Nephron (organoid): ENCODE measurements at regions not wholly inside any gene's neighbourhood (a gene's known extent, or its start where the extent isn't known, plus 50 kb on each side); places are given as distances from the start of the nearest gene placed in this dataset.

ENCODE experiments used
- H3K27ac Mint-ChIP-seq, 3 experiments: 2 replicates each; pipeline ENCODE4 v1.8.0; 2020; ENCODE audit warnings: mixed read lengths in 3 of 3, mild to moderate bottlenecking in 2 of 3, moderate library complexity in 1 of 3
- H3K27me3 Mint-ChIP-seq: 2 replicates; pipeline ENCODE4 v1.8.0; 2021; ENCODE audit warnings: low read depth, mild to moderate bottlenecking, moderate library complexity, mixed read lengths
- H3K36me3 Mint-ChIP-seq: 2 replicates; pipeline ENCODE4 v1.8.0; 2020; ENCODE audit warnings: low read depth, mixed read lengths
- H3K4me1 Mint-ChIP-seq: 2 replicates; pipeline ENCODE4 v1.8.0; 2020; ENCODE audit warnings: mixed read lengths
- H3K4me3 Mint-ChIP-seq, 3 experiments: 2 replicates each; pipeline ENCODE4 v1.8.0; 2020; ENCODE audit warnings: mild to moderate bottlenecking in 3 of 3, mixed read lengths in 3 of 3, moderate library complexity in 2 of 3
- H3K9me3 Mint-ChIP-seq: 2 replicates; pipeline ENCODE4 v1.8.0; 2020; ENCODE audit warnings: mixed read lengths
- TF ChIP-seq, protein P1 (sequence below), 3 experiments: fragments of 200-600 bp; sonication (generic); IDR thresholded peaks; one replicate each; pipeline ENCODE4 v1.5.0; 2021; ENCODE audit warnings: antibody characterized with exemption in 3 of 3; ENCODE audit not compliant: unreplicated experiment in 3 of 3

DNA sequence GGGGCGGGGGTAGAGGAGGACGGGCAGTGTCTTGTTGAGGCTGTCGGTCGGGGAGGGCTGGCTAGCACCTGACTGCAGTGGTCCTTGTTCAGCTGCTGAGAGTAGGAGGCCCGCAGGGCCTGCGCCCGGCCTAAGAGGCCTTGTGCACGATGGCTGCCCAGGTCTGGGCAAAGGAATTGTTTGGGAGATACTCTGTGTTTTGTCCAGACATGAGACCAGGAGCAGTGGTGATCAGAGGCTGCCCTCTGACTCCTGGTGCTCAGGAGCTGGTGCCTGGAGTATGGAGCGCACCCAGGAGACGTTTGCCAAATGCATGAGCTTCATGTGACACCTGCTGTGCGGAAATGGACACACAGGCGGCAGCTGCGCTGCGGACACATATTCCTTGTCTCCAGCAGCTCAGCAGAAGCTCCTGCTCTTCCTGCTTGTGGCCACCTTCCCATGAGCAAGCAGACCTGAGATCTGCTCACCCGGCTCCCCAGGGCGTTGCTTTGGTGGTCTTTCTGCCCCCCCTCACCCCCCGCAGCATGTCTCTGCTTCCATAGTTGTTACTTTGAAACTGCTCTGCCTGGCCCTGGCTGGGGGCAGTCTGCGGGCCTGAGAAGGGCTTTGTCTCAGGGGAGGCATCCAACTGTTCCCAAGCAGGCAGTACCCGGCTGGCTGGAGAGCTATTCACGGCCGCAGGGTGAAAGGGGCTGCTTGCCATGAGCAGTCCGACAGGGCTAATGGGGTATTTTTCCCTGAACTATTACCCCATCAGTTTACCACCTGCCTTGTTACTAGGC, 163.9 kb downstream of the TEX29 start:
- peaks cover 34% of the 10 kb centered on the region for H3K27me3 Mint-ChIP-seq
- H3K4me3 Mint-ChIP-seq = no peak overlapping the region
- no peaks in the 10 kb centered on the region for H3K36me3 Mint-ChIP-seq
- H3K9me3 Mint-ChIP-seq = peaks cover 17% of the 10 kb centered on the region
- no peaks in the 10 kb centered on the region for H3K4me1 Mint-ChIP-seq
- H3K27ac Mint-ChIP-seq = no peak overlapping the region
- TF ChIP-seq, protein P1, sequence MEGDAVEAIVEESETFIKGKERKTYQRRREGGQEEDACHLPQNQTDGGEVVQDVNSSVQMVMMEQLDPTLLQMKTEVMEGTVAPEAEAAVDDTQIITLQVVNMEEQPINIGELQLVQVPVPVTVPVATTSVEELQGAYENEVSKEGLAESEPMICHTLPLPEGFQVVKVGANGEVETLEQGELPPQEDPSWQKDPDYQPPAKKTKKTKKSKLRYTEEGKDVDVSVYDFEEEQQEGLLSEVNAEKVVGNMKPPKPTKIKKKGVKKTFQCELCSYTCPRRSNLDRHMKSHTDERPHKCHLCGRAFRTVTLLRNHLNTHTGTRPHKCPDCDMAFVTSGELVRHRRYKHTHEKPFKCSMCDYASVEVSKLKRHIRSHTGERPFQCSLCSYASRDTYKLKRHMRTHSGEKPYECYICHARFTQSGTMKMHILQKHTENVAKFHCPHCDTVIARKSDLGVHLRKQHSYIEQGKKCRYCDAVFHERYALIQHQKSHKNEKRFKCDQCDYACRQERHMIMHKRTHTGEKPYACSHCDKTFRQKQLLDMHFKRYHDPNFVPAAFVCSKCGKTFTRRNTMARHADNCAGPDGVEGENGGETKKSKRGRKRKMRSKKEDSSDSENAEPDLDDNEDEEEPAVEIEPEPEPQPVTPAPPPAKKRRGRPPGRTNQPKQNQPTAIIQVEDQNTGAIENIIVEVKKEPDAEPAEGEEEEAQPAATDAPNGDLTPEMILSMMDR (IDR thresholded peaks at IDR 0.05; ENCODE audit: unreplicated experiment in 3 of 3) = no peak

DNA sequence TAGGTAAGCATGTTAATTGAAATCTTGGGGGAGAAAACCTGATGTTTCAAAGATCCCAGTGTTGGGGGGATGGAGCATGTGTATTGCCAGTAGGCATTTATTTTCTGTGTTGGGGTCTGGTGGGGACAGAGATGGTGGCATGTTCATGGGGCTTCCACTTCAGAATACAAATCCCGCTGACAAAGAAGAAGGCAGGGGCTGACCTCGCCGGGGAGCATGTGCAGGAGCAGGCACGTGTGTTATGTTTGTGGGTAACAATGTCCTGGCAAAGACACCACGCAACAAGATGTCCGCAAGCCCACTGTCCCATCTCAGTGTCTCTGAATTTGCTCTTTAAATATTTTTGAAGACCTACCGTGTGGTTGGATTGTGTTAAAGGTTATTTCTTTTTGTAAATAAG, 164.5 kb downstream of the TEX29 start:
- Mint-ChIP-seq H3K4me1 (no peaks in the 10 kb centered on the region), H3K4me3 (no peak overlapping the region), H3K36me3 (no peaks in the 10 kb centered on the region), H3K9me3 (peaks cover 17% of the 10 kb centered on the region), H3K27ac (no peak overlapping the region), H3K27me3 (peaks cover 30% of the 10 kb centered on the region)
- TF ChIP-seq, protein P1 (IDR thresholded peaks at IDR 0.05; ENCODE audit: unreplicated experiment in 3 of 3) = no peak

DNA sequence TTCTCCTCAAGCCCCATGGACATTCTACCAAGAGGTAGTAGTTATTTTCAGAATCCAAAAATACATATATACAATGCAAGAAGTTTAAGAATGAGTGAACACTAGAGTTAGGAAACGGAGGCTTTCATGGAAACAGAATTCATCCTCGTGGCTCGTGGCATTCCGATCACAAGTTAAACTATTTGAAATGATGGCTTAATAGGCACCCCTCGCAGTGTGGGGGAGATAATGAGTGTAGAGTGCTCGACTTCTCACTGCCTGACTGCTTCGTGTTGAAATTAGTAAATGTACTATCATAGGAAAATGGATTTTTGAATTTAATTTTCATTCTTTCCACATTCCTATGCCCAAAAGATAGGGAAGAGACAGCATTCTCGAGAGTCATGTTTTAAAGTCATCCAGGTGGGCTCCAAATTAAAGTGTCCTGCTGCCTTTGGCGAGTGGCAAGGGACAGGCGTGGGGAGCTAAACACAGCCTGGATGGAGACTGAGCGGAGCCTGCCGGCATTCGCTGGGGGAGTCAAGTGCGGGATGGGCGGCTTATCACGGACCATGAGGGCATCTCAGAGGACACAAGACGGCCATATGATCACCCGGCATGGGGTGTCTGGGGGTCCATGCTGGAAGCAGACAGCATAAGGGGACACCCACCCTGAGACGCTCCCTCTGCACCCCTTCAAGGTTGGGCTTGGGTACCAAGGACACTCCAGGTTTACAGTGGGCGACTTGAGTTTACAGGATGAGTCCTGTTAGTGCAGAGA, 165.2 kb downstream of the TEX29 start:
- Mint-ChIP-seq H3K36me3 (no peaks in the 10 kb centered on the region), H3K4me1 (no peaks in the 10 kb centered on the region), H3K9me3 (peaks cover 17% of the 10 kb centered on the region), H3K4me3 (no peak overlapping the region), H3K27me3 (peaks cover 27% of the 10 kb centered on the region), H3K27ac (no peak overlapping the region)
- TF ChIP-seq, protein P1 (IDR thresholded peaks at IDR 0.05; ENCODE audit: unreplicated experiment in 3 of 3) = no peak

DNA sequence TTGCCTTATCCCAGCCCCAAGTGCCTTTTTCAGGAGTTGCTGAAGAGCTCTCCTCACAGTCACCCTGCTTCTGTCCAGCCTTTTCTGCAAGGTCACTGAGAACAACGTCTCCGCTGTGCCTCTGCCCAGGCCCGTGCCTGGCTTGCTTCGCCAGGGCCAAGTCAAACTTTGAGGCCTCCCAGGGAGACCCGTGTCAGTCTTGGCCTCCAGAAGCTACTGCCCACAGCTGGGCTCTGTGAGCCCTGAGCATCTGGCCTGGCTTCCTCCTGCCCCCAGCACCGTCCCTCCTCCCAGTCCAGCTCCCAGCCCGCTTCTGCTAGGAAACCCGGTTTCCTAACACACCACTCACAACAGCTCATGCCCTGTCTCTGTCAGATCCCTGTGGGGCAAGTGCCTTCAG, 165.9 kb downstream of the TEX29 start:
- Mint-ChIP-seq H3K4me1 (no peaks in the 10 kb centered on the region), H3K27ac (no peak overlapping the region), H3K4me3 (no peak overlapping the region), H3K9me3 (peaks cover 17% of the 10 kb centered on the region), H3K36me3 (no peaks in the 10 kb centered on the region), H3K27me3 (peaks cover 27% of the 10 kb centered on the region)
- TF ChIP-seq, protein P1 (IDR thresholded peaks at IDR 0.05; ENCODE audit: unreplicated experiment in 3 of 3) = no peak

DNA sequence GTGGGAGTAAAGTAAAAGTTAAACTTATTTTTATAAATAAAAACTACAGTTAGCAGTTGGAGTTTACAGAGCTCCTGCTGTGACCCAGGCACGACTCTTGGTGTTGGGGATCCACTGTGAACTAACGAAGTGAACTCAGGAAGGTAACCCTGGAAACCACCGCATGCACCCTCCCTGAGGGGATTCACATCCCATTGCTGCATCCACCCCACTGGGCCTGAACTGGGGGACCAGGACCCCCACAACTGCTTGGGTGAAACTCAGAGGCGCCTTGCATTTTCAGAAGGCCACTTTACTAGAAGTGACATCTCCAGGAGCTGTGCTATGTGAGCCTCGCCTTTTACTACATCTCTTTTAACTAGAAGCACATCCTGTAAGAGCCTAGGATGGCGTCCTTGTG, 166.4 kb downstream of the TEX29 start:
- Mint-ChIP-seq H3K9me3 (peaks cover 17% of the 10 kb centered on the region), H3K27ac (no peak overlapping the region), H3K4me3 (no peak overlapping the region), H3K36me3 (no peaks in the 10 kb centered on the region), H3K4me1 (no peaks in the 10 kb centered on the region), H3K27me3 (peaks cover 27% of the 10 kb centered on the region)
- TF ChIP-seq, protein P1 (IDR thresholded peaks at IDR 0.05; ENCODE audit: unreplicated experiment in 3 of 3) = no peak
